HEK293 (cell line): ENCODE measurements at regions not wholly inside any gene's neighbourhood (a gene's known extent, or its start where the extent isn't known, plus 50 kb on each side); places are given as distances from the start of the nearest gene placed in this dataset.
A peak's percentile ranks its signal among the peaks of the same experiment; 100 is the strongest.

Experiments
- CTCF ChIA-PET: fragments of 350-600 bp; formaldehyde crosslinking; extraction: SDS; loops from one replicate; lab custom pipeline; 2021; ENCODE audit warnings: antibody characterized with exemption; lab: Yijun Ruan, JAX
- POLR2A ChIA-PET: fragments of 300-600 bp; formaldehyde crosslinking; extraction: SDS; loops from one replicate; lab custom pipeline; 2020; ENCODE audit warnings: antibody characterized with exemption, inconsistent platforms; lab: Yijun Ruan, JAX
- H3K27ac ChIP-seq: fragments of 200-500 bp; sonication (Bioruptor generic); 2 replicates; pipeline ENCODE4 v1.5.1; 2014; ENCODE audit warnings: low read depth, low read length, control low read depth, inconsistent platforms; ENCODE audit errors: extremely low read depth
- H3K36me3 ChIP-seq, 2 experiments: fragments of 200-500 bp in 1 of 2; sonication (Bioruptor generic) in 1 of 2; 1 replicate in 1 of 2; 2 replicates in 1 of 2; pipeline ENCODE4 v1.5.1; 2014 to 2017; ENCODE audit warnings: inconsistent platforms in 2 of 2, low read length in 2 of 2; ENCODE audit not compliant: control insufficient read depth in 2 of 2, insufficient read depth in 1 of 2
- H3K4me1 ChIP-seq: fragments of 200-500 bp; sonication (Bioruptor generic); 2 replicates; pipeline ENCODE4 v1.5.1; 2014; ENCODE audit warnings: mild to moderate bottlenecking, low read length, inconsistent platforms; ENCODE audit not compliant: control insufficient read depth, insufficient read depth
- H3K4me3 ChIP-seq: 2 replicates; pipeline ENCODE4 v1.5.1; 2011; ENCODE audit warnings: low read depth, mild to moderate bottlenecking, control low read depth, low read length, moderate library complexity
- H3K9me3 ChIP-seq: fragments of 200-500 bp; sonication (Bioruptor generic); 2 replicates; pipeline ENCODE4 v1.5.1; 2014; ENCODE audit warnings: low read depth, low read length, inconsistent platforms; ENCODE audit not compliant: control insufficient read depth, insufficient read depth
- BCL11A ChIP-seq: fragments of 450-650 bp; formaldehyde crosslinking; IDR thresholded peaks from 2 replicates; pipeline ENCODE4 v1.5.1; 2016; ENCODE audit warnings: low read depth, missing biosample characterization, missing genetic modification characterization
- OSR2 ChIP-seq: fragments of 450-650 bp; formaldehyde crosslinking; IDR thresholded peaks from 2 replicates; pipeline ENCODE4 v1.5.1; 2016; ENCODE audit warnings: missing biosample characterization, missing genetic modification characterization
- OVOL3 ChIP-seq: fragments of 450-650 bp; formaldehyde crosslinking; IDR thresholded peaks from 2 replicates; pipeline ENCODE4 v1.5.1; 2016; ENCODE audit warnings: missing biosample characterization, missing genetic modification characterization
- REPIN1 ChIP-seq: fragments of 450-650 bp; formaldehyde crosslinking; IDR thresholded peaks from 2 replicates; pipeline ENCODE4 v1.5.1; 2017; ENCODE audit warnings: missing biosample characterization, missing genetic modification characterization, low read depth
- REST ChIP-seq: fragments of 450-650 bp; formaldehyde crosslinking; IDR thresholded peaks from 2 replicates; pipeline ENCODE4 v1.5.1; 2016; ENCODE audit warnings: missing biosample characterization, missing genetic modification characterization
- SALL2 ChIP-seq: fragments of 450-650 bp; formaldehyde crosslinking; IDR thresholded peaks from 2 replicates; pipeline ENCODE4 v1.5.0; 2017; ENCODE audit warnings: missing biosample characterization, mild to moderate bottlenecking, missing genetic modification characterization, borderline replicate concordance
- ZBTB48 ChIP-seq: fragments of 450-650 bp; formaldehyde crosslinking; IDR thresholded peaks from 2 replicates; pipeline ENCODE4 v1.5.1; 2016; ENCODE audit warnings: missing biosample characterization, missing genetic modification characterization
- ZIC2 ChIP-seq: fragments of 450-650 bp; formaldehyde crosslinking; IDR thresholded peaks from 2 replicates; pipeline ENCODE4 v1.5.1; 2016; ENCODE audit warnings: missing biosample characterization, missing genetic modification characterization
- ZNF10 ChIP-seq: fragments of 450-650 bp; formaldehyde crosslinking; IDR thresholded peaks from 2 replicates; pipeline ENCODE4 v1.5.1; 2017; ENCODE audit warnings: missing biosample characterization, missing genetic modification characterization
- ZNF132 ChIP-seq: fragments of 450-650 bp; formaldehyde crosslinking; IDR thresholded peaks from 2 replicates; pipeline ENCODE4 v1.5.1; 2017; ENCODE audit warnings: missing biosample characterization, missing genetic modification characterization, borderline replicate concordance
- ZNF133 ChIP-seq: fragments of 450-650 bp; formaldehyde crosslinking; IDR thresholded peaks from 2 replicates; pipeline ENCODE4 v1.5.1; 2016; ENCODE audit warnings: missing biosample characterization, missing genetic modification characterization
- ZNF184 ChIP-seq: fragments of 450-650 bp; IDR thresholded peaks from 2 replicates; pipeline ENCODE4 v1.5.1; 2018; ENCODE audit warnings: missing biosample characterization, mild to moderate bottlenecking, missing genetic modification characterization
- ZNF221 ChIP-seq: fragments of 450-650 bp; formaldehyde crosslinking; IDR thresholded peaks from 2 replicates; pipeline ENCODE4 v1.5.1; 2017; ENCODE audit warnings: missing biosample characterization, missing genetic modification characterization, borderline replicate concordance
- ZNF23 ChIP-seq: fragments of 450-650 bp; formaldehyde crosslinking; IDR thresholded peaks from 2 replicates; pipeline ENCODE4 v1.5.1; 2016; ENCODE audit warnings: missing biosample characterization, missing genetic modification characterization, borderline replicate concordance
- ZNF335 ChIP-seq: fragments of 450-650 bp; formaldehyde crosslinking; conservative IDR thresholded peaks from 2 replicates; pipeline ENCODE4 v1.5.1; 2016; ENCODE audit warnings: missing biosample characterization, missing genetic modification characterization
- ZNF341 ChIP-seq: fragments of 450-650 bp; formaldehyde crosslinking; IDR thresholded peaks from 2 replicates; pipeline ENCODE4; 2016; ENCODE audit warnings: low read depth, missing biosample characterization, missing genetic modification characterization
- ZNF391 ChIP-seq: fragments of 450-650 bp; formaldehyde crosslinking; IDR thresholded peaks from 2 replicates; pipeline ENCODE4 v1.5.1; 2016; ENCODE audit warnings: low read depth, missing biosample characterization, missing genetic modification characterization, borderline replicate concordance
- ZNF548 ChIP-seq: fragments of 450-650 bp; formaldehyde crosslinking; IDR thresholded peaks from 2 replicates; pipeline ENCODE4 v1.5.1; 2016; ENCODE audit warnings: missing biosample characterization, missing genetic modification characterization
- ZNF549 ChIP-seq: fragments of 450-650 bp; IDR thresholded peaks from 2 replicates; pipeline ENCODE4 v1.5.1; 2018; ENCODE audit warnings: missing biosample characterization, missing genetic modification characterization, mild to moderate bottlenecking, inconsistent platforms, moderate library complexity
- ZNF629 ChIP-seq: fragments of 450-650 bp; formaldehyde crosslinking; IDR thresholded peaks from 2 replicates; pipeline ENCODE4 v1.5.1; 2017; ENCODE audit warnings: missing biosample characterization, missing genetic modification characterization
- ZNF776 ChIP-seq: fragments of 450-650 bp; formaldehyde crosslinking; IDR thresholded peaks from 2 replicates; pipeline ENCODE4 v1.5.0; 2017; ENCODE audit warnings: missing biosample characterization, missing genetic modification characterization, borderline replicate concordance
- ZNF792 ChIP-seq: fragments of 450-650 bp; formaldehyde crosslinking; IDR thresholded peaks from 2 replicates; pipeline ENCODE4 v1.5.1; 2016; ENCODE audit warnings: missing biosample characterization, missing genetic modification characterization
- TF ChIP-seq, protein P1 (sequence below): fragments of 450-650 bp; formaldehyde crosslinking; IDR thresholded peaks from 2 replicates; pipeline ENCODE4 v1.5.1; 2017; ENCODE audit warnings: missing biosample characterization, mild to moderate bottlenecking, missing genetic modification characterization, moderate library complexity
- TF ChIP-seq, protein P2 (sequence below): fragments of 450-650 bp; formaldehyde crosslinking; IDR thresholded peaks from 2 replicates; pipeline ENCODE4; 2016; ENCODE audit warnings: missing biosample characterization, missing genetic modification characterization

GRCh38 chr9:91099436-91099835 is 262.3 kb downstream of the AUH start:
- TF ChIP-seq ZNF629 (no peak), ZBTB48 (tag by site-specific recombination) (no peak), ZNF221 (tag by site-specific recombination) (no peak), ZNF335 (tag by site-specific recombination) (0 out of 2 replicates have a peak, but pooled peaks have one; percentile 28), ZNF10 (no peak), ZNF341 (tag by site-specific recombination) (no peak), ZNF184 (tag by site-specific recombination) (no peak), REST (no peak)
- ChIA-PET POLR2A (interaction anchor here (0.7 to 1.5 kb wide), 6 partner anchors 22 to 325 kb away, joined by 3 to 5 read pairs (median 4); partner anchors contain the start of gene NFIL3), CTCF (interaction anchor here (0.5 to 2.8 kb wide), 5 partner anchors 10 to 401 kb away, joined by 3 to 11 read pairs (median 3); no protein-coding TSS in a partner anchor)
- H3K4me1 ChIP-seq, result peaks cover 12% of the 10 kb centered on the region
- H3K36me3 ChIP-seq, result no peaks in the 10 kb centered on the region
- H3K27ac ChIP-seq, result no peak overlapping the region
- H3K4me3 ChIP-seq, result no peak overlapping the region
- no peaks in the 10 kb centered on the region for H3K9me3 ChIP-seq

- POLR2A ChIA-PET, result interaction anchor here (1.0 to 1.5 kb wide), 7 partner anchors 11 to 324 kb away, joined by 3 to 6 read pairs (median 4); partner anchors contain the start of gene NFIL3
- no peak overlapping the region for H3K4me3 ChIP-seq
- TF ChIP-seq REPIN1 (tag by site-specific recombination) (no peak), ZIC2 (tag by site-specific recombination) (peak; percentile 29; the same call in 1 of the 2 replicates)
- TF ChIP-seq, all 188 proteins: peak for 1
- H3K9me3 ChIP-seq, result no peaks in the 10 kb centered on the region
- peak overlapping the region; percentile 63 for H3K27ac ChIP-seq
- H3K4me1 ChIP-seq, result peaks cover 12% of the 10 kb centered on the region
- CTCF ChIA-PET, result interaction anchor here (0.6 to 1.2 kb wide), 4 partner anchors 23 to 200 kb away, joined by 3 read pairs; no protein-coding TSS in a partner anchor
- H3K36me3 ChIP-seq, result no peaks in the 10 kb centered on the region
Measured at GRCh38 chr9:91100878-91101450, 260.8 kb downstream of the AUH start.

- H3K9me3 ChIP-seq, result no peaks in the 10 kb centered on the region
- H3K27ac ChIP-seq, result peak overlapping the region; percentile 16; the same call in 1 of the 2 replicates
- no peaks in the 10 kb centered on the region for H3K36me3 ChIP-seq
- no peak overlapping the region for H3K4me3 ChIP-seq
- POLR2A ChIA-PET, result interaction anchor here (1.4 kb wide), 1 partner anchor 14 kb away, joined by 3 read pairs; no protein-coding TSS in a partner anchor
- CTCF ChIA-PET, result interaction anchor here (0.6 kb wide), 3 partner anchors 23 to 413 kb away, joined by 3 to 4 read pairs (median 3); no protein-coding TSS in a partner anchor
- H3K4me1 ChIP-seq, result peaks cover 12% of the 10 kb centered on the region
- TF ChIP-seq ZNF132 (no peak), ZNF23 (tag by site-specific recombination) (no peak), BCL11A (tag by site-specific recombination) (no peak), ZNF391 (tag by site-specific recombination) (no peak), ZNF776 (tag by site-specific recombination) (no peak), ZNF548 (tag by site-specific recombination) (no peak), ZNF792 (tag by site-specific recombination) (no peak), ZNF133 (tag by site-specific recombination) (no peak), SALL2 (tag by site-specific recombination) (no peak), OSR2 (tag by site-specific recombination) (no peak), ZNF549 (tag by site-specific recombination) (no peak), OVOL3 (no peak)
- TF ChIP-seq, protein P1, sequence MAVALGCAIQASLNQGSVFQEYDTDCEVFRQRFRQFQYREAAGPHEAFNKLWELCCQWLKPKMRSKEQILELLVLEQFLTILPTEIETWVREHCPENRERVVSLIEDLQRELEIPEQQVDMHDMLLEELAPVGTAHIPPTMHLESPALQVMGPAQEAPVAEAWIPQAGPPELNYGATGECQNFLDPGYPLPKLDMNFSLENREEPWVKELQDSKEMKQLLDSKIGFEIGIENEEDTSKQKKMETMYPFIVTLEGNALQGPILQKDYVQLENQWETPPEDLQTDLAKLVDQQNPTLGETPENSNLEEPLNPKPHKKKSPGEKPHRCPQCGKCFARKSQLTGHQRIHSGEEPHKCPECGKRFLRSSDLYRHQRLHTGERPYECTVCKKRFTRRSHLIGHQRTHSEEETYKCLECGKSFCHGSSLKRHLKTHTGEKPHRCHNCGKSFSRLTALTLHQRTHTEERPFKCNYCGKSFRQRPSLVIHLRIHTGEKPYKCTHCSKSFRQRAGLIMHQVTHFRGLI (tag by site-specific recombination), result no peak
- TF ChIP-seq, protein P2, sequence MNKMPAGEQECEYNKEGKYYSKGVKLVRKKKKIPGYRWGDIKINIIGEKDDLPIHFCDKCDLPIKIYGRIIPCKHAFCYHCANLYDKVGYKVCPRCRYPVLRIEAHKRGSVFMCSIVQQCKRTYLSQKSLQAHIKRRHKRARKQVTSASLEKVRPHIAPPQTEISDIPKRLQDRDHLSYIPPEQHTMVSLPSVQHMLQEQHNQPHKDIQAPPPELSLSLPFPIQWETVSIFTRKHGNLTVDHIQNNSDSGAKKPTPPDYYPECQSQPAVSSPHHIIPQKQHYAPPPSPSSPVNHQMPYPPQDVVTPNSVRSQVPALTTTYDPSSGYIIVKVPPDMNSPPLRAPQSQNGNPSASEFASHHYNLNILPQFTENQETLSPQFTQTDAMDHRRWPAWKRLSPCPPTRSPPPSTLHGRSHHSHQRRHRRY (tag by site-specific recombination), result no peak
Measured at GRCh38 chr9:91101611-91102168, 260.0 kb downstream of the AUH start.
